ENCODE measurements at regions not wholly inside any gene's neighbourhood (a gene's known extent, or its start where the extent isn't known, plus 50 kb on each side); places are given as distances from the start of the nearest gene placed in this dataset.

DNA sequence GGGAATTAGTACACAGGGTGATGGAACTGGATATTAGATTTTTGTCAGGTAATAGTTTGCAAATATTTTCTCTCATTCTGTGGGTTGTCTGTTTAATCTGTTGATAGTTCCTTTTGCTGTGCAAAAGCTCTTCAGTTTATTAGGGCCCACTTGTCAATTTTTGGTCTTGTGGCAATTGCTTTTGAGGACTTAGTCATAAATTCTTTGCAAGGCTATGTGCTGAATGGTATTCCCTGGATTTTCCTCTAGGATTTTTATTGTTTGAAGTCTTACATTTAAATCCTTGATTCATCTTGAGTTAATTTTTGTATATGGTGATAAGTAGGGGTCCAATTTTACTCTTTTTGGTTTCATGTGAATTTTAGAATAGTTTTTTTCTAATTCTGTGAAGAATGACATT is 111.3 kb downstream of the ARRDC4 start:
- H3K27me3 ChIP-seq (ENCODE audit: insufficient read depth, poor library complexity, severe bottlenecking): no peaks in the 10 kb centered on the region
- DNase-seq (ENCODE audit: low read depth in 1 of 2, low spot score in 1 of 2): no peak
- TF ChIP-seq SPI1 (IDR thresholded peaks at IDR 0.05; ENCODE audit: borderline replicate concordance, low read depth): no peak
- no peak for TF ChIP-seq CTCF (IDR thresholded peaks at IDR 0.05; ENCODE audit: insufficient read depth, low read length)
- TF ChIP-seq GABPA (IDR thresholded peaks at IDR 0.05; ENCODE audit: low read depth): no peak
- no peak for TF ChIP-seq POLR2AphosphoS5 (IDR thresholded peaks at IDR 0.05; ENCODE audit: low read depth)
- no peak for TF ChIP-seq REST (IDR thresholded peaks at IDR 0.05; ENCODE audit: insufficient replicate concordance, low read depth)

DNA sequence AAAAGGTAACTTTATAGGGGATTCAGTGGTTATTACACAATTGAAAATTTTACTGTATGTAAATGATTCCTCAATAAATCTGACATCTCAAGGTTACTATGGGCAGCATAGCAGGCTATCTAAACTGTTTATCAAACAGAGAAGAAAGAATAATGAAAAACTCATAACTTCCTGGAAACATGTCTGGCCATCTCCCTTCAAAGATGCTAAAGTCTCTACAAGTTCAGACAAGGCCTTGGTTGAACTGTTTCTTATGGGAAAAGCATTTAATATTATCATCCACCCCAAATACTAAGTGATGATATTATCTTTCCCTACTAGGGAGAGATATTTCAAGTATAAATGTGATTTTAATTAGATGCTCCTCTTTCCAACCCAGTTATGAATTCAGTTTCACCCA is 114.9 kb downstream of the ARRDC4 start:
- no peak for DNase-seq (ENCODE audit: low read depth in 1 of 2, low spot score in 1 of 2)
- Histone ChIP-seq H3K4me3 (replicated peaks; ENCODE audit: insufficient read depth, low read length) (no peak overlapping the region), H3K27ac (replicated peaks) (no peak overlapping the region), H3K27me3 (ENCODE audit: insufficient read depth, poor library complexity, severe bottlenecking) (no peaks in the 10 kb centered on the region)
- TF ChIP-seq GABPA (IDR thresholded peaks at IDR 0.05; ENCODE audit: low read depth): no peak
- no peak for TF ChIP-seq POLR2AphosphoS5 (IDR thresholded peaks at IDR 0.05; ENCODE audit: low read depth)
- TF ChIP-seq REST (IDR thresholded peaks at IDR 0.05; ENCODE audit: insufficient replicate concordance, low read depth): no peak
- TF ChIP-seq SPI1 (IDR thresholded peaks at IDR 0.05; ENCODE audit: borderline replicate concordance, low read depth): no peak
- TF ChIP-seq CTCF (IDR thresholded peaks at IDR 0.05; ENCODE audit: insufficient read depth, low read length): no peak

More for the DNA sequence above, 111.3 kb downstream of the ARRDC4 start:
- Histone ChIP-seq H3K27ac (replicated peaks) (no peak overlapping the region), H3K4me3 (replicated peaks; ENCODE audit: insufficient read depth, low read length) (no peak overlapping the region)

GRCh38 chr15:98076021-98076816 is 115.7 kb downstream of the ARRDC4 start:
- peak in 1 of 2 experiments; percentile 42 for DNase-seq (ENCODE audit: low read depth in 1 of 2, low spot score in 1 of 2)
- TF ChIP-seq SPI1 (IDR thresholded peaks at IDR 0.05; ENCODE audit: borderline replicate concordance, low read depth): peak; percentile 71
- no peak for TF ChIP-seq GABPA (IDR thresholded peaks at IDR 0.05; ENCODE audit: low read depth)
- TF ChIP-seq REST (IDR thresholded peaks at IDR 0.05; ENCODE audit: insufficient replicate concordance, low read depth): no peak
- TF ChIP-seq CTCF (IDR thresholded peaks at IDR 0.05; ENCODE audit: insufficient read depth, low read length): no peak
- TF ChIP-seq POLR2AphosphoS5 (IDR thresholded peaks at IDR 0.05; ENCODE audit: low read depth): no peak
- no peak overlapping the region for H3K4me3 ChIP-seq (replicated peaks; ENCODE audit: insufficient read depth, low read length)
- H3K27me3 ChIP-seq (ENCODE audit: insufficient read depth, poor library complexity, severe bottlenecking): no peaks in the 10 kb centered on the region
- no peak overlapping the region; the same call in none of the 2 replicates for H3K27ac ChIP-seq (replicated peaks)
